ENCODE measurements at regions not wholly inside any gene's neighbourhood (a gene's known extent, or its start where the extent isn't known, plus 50 kb on each side); places are given as distances from the start of the nearest gene placed in this dataset.
"Not testable (repeated sequence)": the region's sequence is repeated elsewhere in the genome, so short reads cannot be mapped to it uniquely, and the experiment has no call there.

DNA sequence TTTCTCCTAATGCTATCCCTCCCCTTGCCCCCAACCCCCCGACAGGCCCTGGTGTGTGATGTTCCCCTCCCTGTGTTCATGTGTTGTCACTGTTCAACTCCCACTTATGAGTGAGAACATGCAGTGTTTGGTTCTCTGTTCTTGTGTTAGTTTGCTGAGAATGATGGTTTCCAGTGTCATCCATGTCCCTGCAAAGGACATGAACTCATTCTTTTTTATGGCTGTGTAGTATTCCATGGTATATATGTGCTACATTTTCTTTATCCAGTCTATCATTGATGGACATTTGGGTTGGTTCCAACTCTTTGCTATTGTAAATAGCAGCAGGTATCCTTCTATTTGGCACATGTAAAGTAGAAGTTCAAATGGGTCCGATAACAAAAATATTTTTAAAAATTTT, 142.3 kb downstream of the CEP120 start:
- TF ChIP-seq, protein P1, sequence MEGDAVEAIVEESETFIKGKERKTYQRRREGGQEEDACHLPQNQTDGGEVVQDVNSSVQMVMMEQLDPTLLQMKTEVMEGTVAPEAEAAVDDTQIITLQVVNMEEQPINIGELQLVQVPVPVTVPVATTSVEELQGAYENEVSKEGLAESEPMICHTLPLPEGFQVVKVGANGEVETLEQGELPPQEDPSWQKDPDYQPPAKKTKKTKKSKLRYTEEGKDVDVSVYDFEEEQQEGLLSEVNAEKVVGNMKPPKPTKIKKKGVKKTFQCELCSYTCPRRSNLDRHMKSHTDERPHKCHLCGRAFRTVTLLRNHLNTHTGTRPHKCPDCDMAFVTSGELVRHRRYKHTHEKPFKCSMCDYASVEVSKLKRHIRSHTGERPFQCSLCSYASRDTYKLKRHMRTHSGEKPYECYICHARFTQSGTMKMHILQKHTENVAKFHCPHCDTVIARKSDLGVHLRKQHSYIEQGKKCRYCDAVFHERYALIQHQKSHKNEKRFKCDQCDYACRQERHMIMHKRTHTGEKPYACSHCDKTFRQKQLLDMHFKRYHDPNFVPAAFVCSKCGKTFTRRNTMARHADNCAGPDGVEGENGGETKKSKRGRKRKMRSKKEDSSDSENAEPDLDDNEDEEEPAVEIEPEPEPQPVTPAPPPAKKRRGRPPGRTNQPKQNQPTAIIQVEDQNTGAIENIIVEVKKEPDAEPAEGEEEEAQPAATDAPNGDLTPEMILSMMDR (IDR thresholded peaks at IDR 0.05) = not testable (repeated sequence)
- TF ChIP-seq POLR2A (IDR thresholded peaks at IDR 0.05) = not testable (repeated sequence)
